ENCODE measurements at regions not wholly inside any gene's neighbourhood (a gene's known extent, or its start where the extent isn't known, plus 50 kb on each side); places are given as distances from the start of the nearest gene placed in this dataset.
A peak's percentile ranks its signal among the peaks of the same experiment; 100 is the strongest.

DNA sequence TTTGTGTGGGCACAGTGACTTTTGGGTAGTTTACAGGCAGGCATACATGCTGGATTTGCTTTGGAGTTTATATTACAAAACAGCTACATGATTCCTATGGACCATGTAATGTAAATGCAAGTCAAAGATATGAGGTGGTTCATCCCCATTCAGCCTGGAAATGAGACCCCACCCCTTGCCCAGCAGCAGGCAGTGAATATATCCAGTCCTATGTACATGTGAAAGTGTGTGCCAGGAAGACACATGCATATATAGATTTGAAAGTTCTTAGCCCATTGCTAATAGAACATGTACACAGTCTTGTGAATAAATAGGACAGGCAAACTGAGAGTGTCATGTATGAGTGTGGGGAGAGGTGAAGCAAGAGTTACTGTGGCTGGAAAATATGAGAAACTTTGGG lies 65.3 kb downstream of the FZD1 start:
- TF ChIP-seq, protein P1, sequence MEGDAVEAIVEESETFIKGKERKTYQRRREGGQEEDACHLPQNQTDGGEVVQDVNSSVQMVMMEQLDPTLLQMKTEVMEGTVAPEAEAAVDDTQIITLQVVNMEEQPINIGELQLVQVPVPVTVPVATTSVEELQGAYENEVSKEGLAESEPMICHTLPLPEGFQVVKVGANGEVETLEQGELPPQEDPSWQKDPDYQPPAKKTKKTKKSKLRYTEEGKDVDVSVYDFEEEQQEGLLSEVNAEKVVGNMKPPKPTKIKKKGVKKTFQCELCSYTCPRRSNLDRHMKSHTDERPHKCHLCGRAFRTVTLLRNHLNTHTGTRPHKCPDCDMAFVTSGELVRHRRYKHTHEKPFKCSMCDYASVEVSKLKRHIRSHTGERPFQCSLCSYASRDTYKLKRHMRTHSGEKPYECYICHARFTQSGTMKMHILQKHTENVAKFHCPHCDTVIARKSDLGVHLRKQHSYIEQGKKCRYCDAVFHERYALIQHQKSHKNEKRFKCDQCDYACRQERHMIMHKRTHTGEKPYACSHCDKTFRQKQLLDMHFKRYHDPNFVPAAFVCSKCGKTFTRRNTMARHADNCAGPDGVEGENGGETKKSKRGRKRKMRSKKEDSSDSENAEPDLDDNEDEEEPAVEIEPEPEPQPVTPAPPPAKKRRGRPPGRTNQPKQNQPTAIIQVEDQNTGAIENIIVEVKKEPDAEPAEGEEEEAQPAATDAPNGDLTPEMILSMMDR (IDR thresholded peaks at IDR 0.05; ENCODE audit: low read depth, low read length) = no peak
- no peak overlapping the region for H3K27ac ChIP-seq
- H3K27me3 ChIP-seq = no peaks in the 10 kb centered on the region
- no peaks in the 10 kb centered on the region for H3K4me1 ChIP-seq (ENCODE audit: low read depth)
- H3K4me3 ChIP-seq = no peak overlapping the region
- H3K36me3 ChIP-seq = no peaks in the 10 kb centered on the region
- no peaks in the 10 kb centered on the region for H3K9me3 ChIP-seq (ENCODE audit: low read depth)
- no peak for DNase-seq (ENCODE audit: low read depth in 1 of 2, low spot score in 1 of 2)

DNA sequence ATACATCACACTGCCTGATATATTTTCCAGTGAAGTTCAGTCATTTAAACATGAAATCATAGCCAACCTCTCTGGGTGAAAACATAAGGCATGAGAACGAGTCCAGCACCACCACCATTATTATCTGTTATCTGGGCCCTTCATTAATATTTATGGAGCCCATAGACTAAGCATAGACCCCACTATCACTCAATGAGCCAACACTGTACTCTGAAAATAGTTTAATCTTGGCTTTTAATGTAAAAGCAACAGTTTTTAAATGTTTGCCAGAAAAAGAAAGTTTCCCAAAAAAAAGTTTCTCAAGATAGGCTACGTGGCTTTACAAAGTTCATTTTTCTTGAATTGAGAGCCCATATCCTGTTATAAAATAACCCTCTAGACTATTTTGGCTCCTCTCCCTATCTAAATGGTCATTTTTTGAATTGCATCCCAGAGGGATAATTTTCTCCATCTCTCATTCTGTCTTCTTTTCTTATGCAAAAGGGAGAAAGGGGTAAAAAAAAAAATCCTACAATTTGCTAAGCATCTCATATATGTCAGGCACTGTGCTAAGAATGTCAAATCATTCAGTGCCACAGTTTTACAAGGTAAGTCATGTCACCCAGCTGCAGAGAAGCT lies 66.1 kb downstream of the FZD1 start:
- H3K27ac ChIP-seq = no peak overlapping the region
- H3K4me3 ChIP-seq = no peak overlapping the region
- no peaks in the 10 kb centered on the region for H3K36me3 ChIP-seq
- peak in 1 of 2 donors; percentile 40 for DNase-seq (ENCODE audit: low read depth in 1 of 2, low spot score in 1 of 2)
- H3K4me1 ChIP-seq (ENCODE audit: low read depth) = no peaks in the 10 kb centered on the region
- TF ChIP-seq, protein P1 (IDR thresholded peaks at IDR 0.05; ENCODE audit: low read depth, low read length) = no peak
- no peaks in the 10 kb centered on the region for H3K27me3 ChIP-seq
- no peaks in the 10 kb centered on the region for H3K9me3 ChIP-seq (ENCODE audit: low read depth)

DNA sequence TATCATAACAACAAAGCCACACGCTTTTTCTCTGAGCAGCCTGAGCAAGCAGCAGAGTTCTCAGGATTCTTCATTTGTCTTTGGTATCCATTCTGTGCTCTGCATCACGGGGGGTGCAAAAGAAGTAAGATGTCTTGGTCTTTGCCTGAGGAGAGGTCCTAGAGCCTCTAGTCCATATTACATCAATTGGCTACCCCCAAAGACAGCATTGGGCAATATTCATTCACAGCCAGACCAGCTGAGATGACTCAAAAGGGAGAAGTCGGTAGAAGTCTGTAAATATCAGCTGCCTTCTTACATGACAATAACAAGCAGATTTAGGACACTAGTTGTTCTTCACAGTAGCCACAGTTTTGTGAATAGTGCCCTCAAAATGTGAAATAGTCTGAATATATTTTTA lies 66.6 kb downstream of the FZD1 start:
- H3K4me1 ChIP-seq (ENCODE audit: low read depth) = no peaks in the 10 kb centered on the region
- TF ChIP-seq, protein P1 (IDR thresholded peaks at IDR 0.05; ENCODE audit: low read depth, low read length) = no peak
- no peaks in the 10 kb centered on the region for H3K27me3 ChIP-seq
- peak in 1 of 2 donors; percentile 30 for DNase-seq (ENCODE audit: low read depth in 1 of 2, low spot score in 1 of 2)
- no peak overlapping the region for H3K27ac ChIP-seq
- H3K4me3 ChIP-seq = no peak overlapping the region
- no peaks in the 10 kb centered on the region for H3K36me3 ChIP-seq
- H3K9me3 ChIP-seq (ENCODE audit: low read depth) = no peaks in the 10 kb centered on the region

DNA sequence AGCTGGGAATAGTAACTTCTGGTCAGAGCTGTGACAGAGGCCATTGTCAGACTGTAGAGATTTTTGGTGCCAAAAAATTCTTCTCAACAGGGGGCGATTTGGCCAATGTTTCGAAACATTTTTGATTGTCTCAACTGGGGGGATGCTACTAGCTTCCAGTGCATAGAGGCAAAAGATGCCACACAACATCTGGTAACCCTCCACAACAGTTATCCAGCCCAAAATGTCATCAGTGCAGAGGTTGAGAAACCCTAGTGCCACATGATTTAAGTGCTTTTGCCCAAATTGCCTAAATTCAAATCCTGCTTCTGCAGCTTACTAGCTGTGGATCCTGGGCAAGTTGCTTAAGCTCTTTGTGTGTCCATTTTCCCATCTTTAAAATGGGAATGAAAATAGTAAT lies 71.9 kb downstream of the FZD1 start:
- DNase-seq (ENCODE audit: low read depth in 1 of 2, low spot score in 1 of 2) = no peak
- H3K36me3 ChIP-seq = no peaks in the 10 kb centered on the region
- TF ChIP-seq, protein P1 (IDR thresholded peaks at IDR 0.05; ENCODE audit: low read depth, low read length) = no peak
- H3K27me3 ChIP-seq = no peaks in the 10 kb centered on the region
- H3K27ac ChIP-seq = no peak overlapping the region
- no peaks in the 10 kb centered on the region for H3K9me3 ChIP-seq (ENCODE audit: low read depth)
- no peak overlapping the region for H3K4me3 ChIP-seq
- no peaks in the 10 kb centered on the region for H3K4me1 ChIP-seq (ENCODE audit: low read depth)

DNA sequence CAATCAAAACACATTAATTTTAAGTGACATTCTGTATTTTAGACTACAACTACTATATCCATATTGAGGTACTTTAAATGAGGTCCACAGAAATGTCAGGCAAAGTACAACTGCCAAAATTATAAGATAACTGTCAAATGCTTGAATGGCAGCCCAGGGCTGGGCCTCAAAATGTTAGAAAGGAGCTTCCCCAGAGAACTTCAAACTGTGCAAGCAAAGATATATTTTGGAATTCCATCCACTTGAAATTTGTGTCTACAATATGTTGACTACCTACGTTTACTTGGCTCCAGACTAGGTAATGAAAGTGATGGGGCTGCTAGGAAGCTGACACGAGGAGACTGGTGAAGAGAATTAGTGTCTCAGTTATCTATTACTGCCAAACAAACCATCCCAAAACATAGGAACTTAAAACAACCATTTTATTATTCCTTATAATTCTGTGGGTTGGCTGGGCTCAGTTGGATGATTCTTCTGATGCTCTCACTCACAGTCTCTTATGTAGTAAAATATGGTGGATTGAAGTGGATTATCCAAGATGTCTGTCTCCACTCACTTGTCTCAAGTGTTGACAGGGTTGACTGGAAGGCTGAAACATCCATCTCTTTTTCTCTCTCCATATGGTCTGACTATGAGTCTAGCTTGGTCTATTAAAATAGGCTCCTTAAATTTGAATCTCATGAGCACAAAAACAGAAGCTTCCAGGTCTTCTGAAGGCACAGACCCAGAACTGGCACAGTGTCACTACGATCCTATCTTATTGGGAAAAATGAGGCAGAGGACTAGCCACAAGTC lies 74.2 kb downstream of the FZD1 start:
- Histone ChIP-seq H3K36me3 (no peaks in the 10 kb centered on the region), H3K27ac (no peak overlapping the region), H3K27me3 (no peaks in the 10 kb centered on the region), H3K4me3 (no peak overlapping the region), H3K9me3 (ENCODE audit: low read depth) (no peaks in the 10 kb centered on the region), H3K4me1 (ENCODE audit: low read depth) (no peaks in the 10 kb centered on the region)
- DNase-seq (ENCODE audit: low read depth in 1 of 2, low spot score in 1 of 2) = no peak
- TF ChIP-seq, protein P1 (IDR thresholded peaks at IDR 0.05; ENCODE audit: low read depth, low read length) = no peak
